Lower leg skin (tissue), 4 donors: ENCODE measurements at regions not wholly inside any gene's neighbourhood (a gene's known extent, or its start where the extent isn't known, plus 50 kb on each side); places are given as distances from the start of the nearest gene placed in this dataset.
"Not testable (repeated sequence)": the region's sequence is repeated elsewhere in the genome, so short reads cannot be mapped to it uniquely, and the experiment has no call there.

Source experiments
- DNase-seq, 2 donors: peaks; one replicate each; pipeline ENCODE4 v3.0.0-alpha.2; 2019; ENCODE audit warnings: low spot score in 2 of 2
- H3K4me3 ChIP-seq: fragments of 200-600 bp; sonication (generic); 2 replicates; pipeline ENCODE4 v1.5.1; 2017; ENCODE audit warnings: mild to moderate bottlenecking, low read depth; ENCODE audit not compliant: poor library complexity, severe bottlenecking
- POLR2A ChIP-seq, 2 donors: fragments of 450-650 bp; IDR thresholded peaks; one replicate each; pipeline ENCODE4 v1.6.1; 2016 to 2017; ENCODE audit warnings: antibody characterized with exemption in 2 of 2, mild to moderate bottlenecking in 1 of 2, moderate library complexity in 1 of 2
- WGBS, 2 donors: methylation state at CpG; one replicate each; pipeline ENCODE4 v1.1.5; 2018; 5-methylcytosine and 5-hydroxymethylcytosine counted together
- intact Hi-C: fragments of 100-400 bp; cut with DNase I; formaldehyde crosslinking; loops from one replicate; pipeline ENCODE4 v1.15.0; 2023; ENCODE audit warnings: low total_unique reads
- TF ChIP-seq, protein P1 (sequence below), 3 donors: fragments of 450-650 bp; IDR thresholded peaks; one replicate each; pipeline ENCODE4 v1.5.1; 2016; ENCODE audit warnings: antibody characterized with exemption in 3 of 3, mild to moderate bottlenecking in 3 of 3, moderate library complexity in 2 of 3

DNA sequence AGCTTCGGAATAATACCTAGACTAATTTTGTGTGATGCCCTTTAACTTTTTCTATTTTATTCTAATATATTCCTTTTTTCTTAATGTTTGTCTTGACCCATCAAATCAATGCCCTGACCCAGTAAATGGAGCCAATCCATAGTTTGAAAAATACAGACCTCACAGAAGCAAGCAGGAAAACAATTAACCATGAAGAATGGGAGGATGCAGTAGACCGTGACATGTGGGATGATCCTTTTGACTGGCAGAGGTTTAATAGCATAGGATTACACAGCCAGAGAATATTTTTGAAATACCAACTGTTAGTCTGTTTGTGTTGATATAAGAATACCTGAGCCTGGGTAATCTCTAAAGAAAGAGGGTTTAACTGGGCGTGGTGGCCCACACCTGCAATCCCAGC, 142.6 kb upstream of the NEBL start:
- no peak for DNase-seq
- H3K4me3 ChIP-seq = no peak overlapping the region
- TF ChIP-seq, protein P1, sequence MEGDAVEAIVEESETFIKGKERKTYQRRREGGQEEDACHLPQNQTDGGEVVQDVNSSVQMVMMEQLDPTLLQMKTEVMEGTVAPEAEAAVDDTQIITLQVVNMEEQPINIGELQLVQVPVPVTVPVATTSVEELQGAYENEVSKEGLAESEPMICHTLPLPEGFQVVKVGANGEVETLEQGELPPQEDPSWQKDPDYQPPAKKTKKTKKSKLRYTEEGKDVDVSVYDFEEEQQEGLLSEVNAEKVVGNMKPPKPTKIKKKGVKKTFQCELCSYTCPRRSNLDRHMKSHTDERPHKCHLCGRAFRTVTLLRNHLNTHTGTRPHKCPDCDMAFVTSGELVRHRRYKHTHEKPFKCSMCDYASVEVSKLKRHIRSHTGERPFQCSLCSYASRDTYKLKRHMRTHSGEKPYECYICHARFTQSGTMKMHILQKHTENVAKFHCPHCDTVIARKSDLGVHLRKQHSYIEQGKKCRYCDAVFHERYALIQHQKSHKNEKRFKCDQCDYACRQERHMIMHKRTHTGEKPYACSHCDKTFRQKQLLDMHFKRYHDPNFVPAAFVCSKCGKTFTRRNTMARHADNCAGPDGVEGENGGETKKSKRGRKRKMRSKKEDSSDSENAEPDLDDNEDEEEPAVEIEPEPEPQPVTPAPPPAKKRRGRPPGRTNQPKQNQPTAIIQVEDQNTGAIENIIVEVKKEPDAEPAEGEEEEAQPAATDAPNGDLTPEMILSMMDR (IDR thresholded peaks at IDR 0.05) = no peak
- TF ChIP-seq POLR2A (IDR thresholded peaks at IDR 0.05) = no peak
- intact Hi-C loops = no loop called here
- WGBS, 2 donors = 91 to 93% methylated on average over 3 of the region's 3 CpGs

DNA sequence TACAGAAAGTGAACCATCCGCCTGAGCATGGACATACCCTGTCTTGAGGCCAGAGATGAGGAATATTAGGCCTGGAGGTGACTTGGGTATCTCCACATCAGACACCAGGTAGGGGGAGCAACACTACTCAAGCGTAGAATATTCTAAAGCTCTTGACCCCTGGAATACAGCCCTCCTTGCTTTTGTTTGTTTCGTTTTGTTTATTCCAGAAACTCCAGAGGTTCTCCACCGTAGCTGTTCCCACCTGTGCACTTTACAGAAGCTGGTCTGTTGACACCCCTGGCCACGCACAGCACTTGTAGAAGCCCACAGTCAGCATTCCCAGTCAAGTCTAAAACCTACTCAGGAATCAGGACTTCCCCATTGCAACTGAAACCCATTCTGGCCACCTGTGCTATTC, 139.6 kb upstream of the NEBL start:
- intact Hi-C loops = no loop called here
- WGBS, 2 donors = 87 to 91% methylated on average over 4 of the region's 5 CpGs
- no peak overlapping the region for H3K4me3 ChIP-seq
- no peak for DNase-seq
- TF ChIP-seq POLR2A (IDR thresholded peaks at IDR 0.05) = no peak
- TF ChIP-seq, protein P1 (IDR thresholded peaks at IDR 0.05) = no peak

DNA sequence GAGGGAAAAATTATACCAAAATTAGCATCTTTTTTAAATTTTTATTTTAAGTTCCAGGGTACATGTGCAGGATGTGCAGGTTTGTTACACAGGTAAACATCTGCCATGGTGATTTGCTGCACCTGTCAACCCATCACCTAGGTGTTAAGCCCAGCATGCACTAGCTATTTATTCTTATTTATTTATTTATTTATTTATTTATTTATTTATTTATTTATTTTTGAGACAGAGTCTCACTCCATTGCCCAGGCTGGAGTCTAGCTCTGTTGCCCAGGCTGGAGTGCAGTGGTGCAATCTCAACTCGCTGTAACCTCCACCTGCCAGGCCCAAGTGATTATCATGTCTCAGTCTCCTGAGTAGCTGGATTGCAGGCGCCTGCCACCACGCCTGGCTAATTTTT, 137.7 kb upstream of the NEBL start:
- whole genome bisulfite sequencing, 2 donors = 87 to 91% methylated on average over 3 of the region's 3 CpGs
- DNase-seq, H3K4me3 ChIP-seq, intact Hi-C loops: not testable (repeated sequence)

DNA sequence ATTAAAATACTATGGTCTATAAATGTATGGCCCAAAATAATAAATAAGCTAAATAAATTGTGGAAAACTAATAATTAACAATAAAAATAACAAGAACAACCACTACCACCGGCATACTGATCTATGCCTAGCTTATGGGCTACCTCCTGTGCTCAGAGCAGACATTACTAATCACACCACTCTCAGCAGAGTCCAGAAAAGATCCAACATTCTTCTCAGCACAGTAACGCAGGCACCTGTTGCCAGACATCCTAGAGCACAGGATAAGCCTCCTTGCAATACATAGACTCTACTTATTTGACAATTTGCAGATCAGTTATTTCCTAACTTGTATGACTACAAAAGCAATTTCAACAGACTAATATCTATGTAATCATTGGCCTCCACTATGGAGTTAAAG, 137.1 kb upstream of the NEBL start:
- WGBS, 2 donors = 50 to 69% methylated on average over 2 of the region's 2 CpGs
- intact Hi-C loops = no loop called here
- no peak overlapping the region for H3K4me3 ChIP-seq
- no peak for DNase-seq
- TF ChIP-seq, protein P1 (IDR thresholded peaks at IDR 0.05) = no peak
- TF ChIP-seq POLR2A (IDR thresholded peaks at IDR 0.05) = no peak

DNA sequence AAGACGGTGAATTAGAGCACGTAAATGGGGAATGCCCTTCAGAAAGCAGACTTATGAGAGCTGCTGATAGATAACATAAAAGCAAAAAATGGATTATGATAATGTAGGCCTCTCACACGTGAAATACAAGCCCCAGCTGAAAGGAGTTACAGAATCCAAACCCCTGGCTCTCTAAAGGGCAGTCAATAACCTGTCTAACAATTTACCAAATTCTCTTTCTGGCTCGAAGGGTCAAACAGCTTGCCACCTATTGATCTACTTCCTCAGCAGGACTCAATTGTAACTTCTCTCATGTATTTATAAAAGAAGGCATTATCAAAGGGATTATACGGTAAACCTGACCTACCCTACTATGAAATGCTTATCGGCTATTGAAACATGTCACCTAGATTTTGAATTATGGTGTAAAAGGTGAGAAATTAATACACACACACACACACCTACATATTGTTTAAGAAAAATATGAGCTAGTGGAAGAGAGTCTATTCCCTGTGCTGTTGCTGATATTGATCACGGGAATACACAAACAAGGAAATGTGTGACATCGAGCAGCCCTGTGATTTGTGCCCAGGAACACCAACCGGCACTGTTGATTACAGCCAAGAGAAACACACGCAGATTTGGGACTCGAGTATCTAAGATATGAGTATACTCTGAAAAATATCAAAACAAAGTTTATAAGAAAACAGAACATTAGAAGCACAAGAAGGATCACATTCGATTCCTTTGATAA, 135.6 kb upstream of the NEBL start:
- 75 to 77% methylated on average over 12 of the region's 12 CpGs for WGBS, 2 donors
- TF ChIP-seq, protein P1 (IDR thresholded peaks at IDR 0.05) = no peak
- TF ChIP-seq POLR2A (IDR thresholded peaks at IDR 0.05) = no peak
- intact Hi-C loops = no loop called here
- H3K4me3 ChIP-seq = no peak overlapping the region
- DNase-seq = no peak

DNA sequence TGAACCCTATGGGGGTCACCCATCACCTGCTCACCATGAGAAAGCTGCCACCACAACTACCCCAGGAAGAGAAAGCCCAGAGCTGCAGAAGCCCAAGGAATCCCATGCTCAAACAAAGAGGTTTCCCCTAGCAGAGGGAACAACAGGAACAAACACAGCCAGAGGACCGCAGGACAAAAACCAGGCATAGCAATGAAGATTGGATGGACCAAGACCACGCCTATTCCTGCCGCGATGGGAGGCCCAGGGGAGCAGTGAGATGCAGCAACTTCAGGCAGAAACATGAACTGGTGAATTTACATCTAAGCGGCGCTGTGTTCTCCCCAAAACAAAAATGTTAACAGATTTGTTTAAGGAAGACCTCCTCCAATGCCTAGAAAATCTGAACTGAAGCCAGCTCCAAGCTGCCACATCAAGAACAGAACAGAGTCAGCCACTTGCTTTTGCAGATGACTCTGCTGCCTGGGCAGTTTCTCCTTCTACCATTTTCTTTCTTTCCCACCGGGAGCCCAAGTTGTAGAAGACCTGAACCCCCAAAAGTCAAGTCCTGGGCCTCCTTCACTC, 134.2 kb upstream of the NEBL start:
- no peak for DNase-seq
- WGBS, 2 donors = 86 to 89% methylated on average over 7 of the region's 7 CpGs
- no peak overlapping the region for H3K4me3 ChIP-seq
- intact Hi-C loops = no loop called here
- TF ChIP-seq POLR2A (IDR thresholded peaks at IDR 0.05) = no peak
- TF ChIP-seq, protein P1 (IDR thresholded peaks at IDR 0.05) = no peak
